Glomerular visceral epithelial cell (primary cell): ENCODE measurements at regions not wholly inside any gene's neighbourhood (a gene's known extent, or its start where the extent isn't known, plus 50 kb on each side); places are given as distances from the start of the nearest gene placed in this dataset.

Experiments used
- DNase-seq: peaks from one replicate; pipeline ENCODE4 v3.0.0-alpha.2; 2016; ENCODE audit errors: extremely low spot score

- DNase-seq: no peak
These were observed 157.6 kb upstream of the VASH1 start for GRCh38 chr14:76603713-76604112.

DNA sequence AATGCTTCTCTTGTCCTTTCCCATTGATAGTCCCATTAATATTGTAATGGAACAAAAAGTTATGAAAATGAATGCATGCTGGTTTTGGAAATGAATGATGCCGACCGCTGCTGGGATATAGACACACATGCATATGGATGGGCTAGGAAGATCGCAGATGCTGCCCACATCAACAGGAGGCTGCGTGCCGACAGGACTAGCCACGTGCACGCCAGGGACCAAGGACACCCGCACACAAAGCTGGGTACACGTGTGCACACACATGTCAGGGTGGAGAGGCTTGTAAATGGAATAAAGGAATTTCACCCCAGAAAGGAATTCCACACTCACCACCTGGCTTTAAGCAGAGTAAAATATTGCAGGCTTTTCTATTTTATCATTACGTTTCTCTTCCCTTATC lies 153.8 kb upstream of the VASH1 start:
- no peak for DNase-seq

DNA sequence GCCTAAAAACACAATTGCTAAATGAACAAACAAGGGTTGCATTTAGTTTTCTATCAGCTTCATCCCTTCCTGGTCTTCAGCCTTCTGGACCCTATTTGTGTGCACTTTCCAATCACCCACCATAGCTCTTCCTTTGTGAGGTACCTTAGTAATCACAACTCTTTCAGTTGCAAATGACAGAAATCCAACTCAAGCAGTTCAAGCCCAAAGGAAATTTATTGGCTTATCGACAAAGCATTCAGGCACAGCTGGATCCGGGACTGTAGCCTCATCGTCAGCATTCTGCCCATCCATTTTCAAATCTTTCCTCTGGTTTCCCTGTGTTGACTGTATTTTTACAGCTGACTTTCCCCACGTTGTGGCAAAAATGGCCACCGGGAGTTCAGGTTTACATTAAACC lies 148.6 kb upstream of the VASH1 start:
- no peak for DNase-seq

- no peak for DNase-seq
These were observed 147.7 kb upstream of the VASH1 start for GRCh38 chr14:76613616-76614015.

- no peak for DNase-seq
These were observed 145.9 kb upstream of the VASH1 start for GRCh38 chr14:76615331-76615730.

DNA sequence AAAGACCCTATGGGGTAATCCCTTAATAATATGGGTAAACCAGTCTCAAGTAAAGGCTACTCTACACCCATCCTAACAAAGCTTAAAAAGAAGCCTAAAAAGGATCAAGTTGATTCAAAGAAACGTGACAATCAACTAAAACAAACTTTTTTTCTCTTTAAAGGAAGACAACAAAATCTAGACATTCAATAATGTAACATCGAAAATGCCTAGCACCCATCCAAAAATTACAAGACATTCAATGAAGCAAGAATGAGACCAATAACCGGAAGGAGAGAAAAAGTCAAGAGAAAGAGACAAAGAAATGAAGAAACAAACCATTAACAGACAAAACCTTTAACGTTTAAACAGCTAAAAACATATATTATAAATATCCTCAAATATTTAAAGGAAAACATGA lies 143.8 kb upstream of the VASH1 start:
- no peak for DNase-seq

DNA sequence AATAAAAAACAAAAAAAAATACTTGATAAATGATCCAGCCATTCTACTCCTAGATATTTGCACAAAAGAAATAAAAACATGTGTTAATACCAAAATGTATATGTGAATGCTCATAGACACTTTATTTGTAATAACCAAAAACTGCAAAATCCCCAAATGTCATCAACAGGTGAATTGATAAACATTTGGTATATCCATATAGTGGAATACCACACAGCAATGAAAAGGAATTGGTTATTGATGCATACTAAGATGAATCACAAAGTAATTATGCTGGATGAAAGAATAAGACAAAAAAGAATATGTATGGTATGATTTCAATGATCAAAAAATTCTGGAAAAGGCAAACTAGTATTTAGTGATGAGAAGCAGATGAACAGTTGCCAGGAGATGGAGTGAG lies 124.7 kb upstream of the VASH1 start:
- DNase-seq: no peak

GRCh38 chr14:76638841-76639240 lies 122.4 kb upstream of the VASH1 start:
- DNase-seq: no peak

- DNase-seq: no peak
These were observed 121.5 kb upstream of the VASH1 start for GRCh38 chr14:76639606-76640229.

DNA sequence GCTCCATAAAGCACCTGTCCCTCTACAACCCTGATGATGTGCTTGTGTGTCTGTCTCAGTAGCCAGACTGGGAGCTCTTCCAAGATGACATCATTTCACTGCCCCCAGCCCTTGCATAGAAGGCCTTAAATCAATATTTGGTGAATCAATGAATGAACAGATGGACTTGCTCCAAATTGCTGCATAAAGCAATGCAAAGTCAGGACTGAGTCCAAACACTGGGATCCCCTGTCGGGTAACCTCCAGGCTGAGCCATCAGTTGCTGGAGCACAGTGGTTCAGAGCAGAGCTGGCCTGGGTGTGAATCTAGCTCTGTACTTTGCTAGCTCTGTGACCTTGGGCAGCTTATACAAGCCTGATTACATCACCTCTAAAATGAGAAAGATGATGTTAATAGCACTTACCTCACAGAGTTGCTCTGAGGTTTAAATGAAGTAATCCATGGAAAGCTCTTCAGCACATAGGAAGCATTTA lies 120.3 kb upstream of the VASH1 start:
- no peak for DNase-seq

- DNase-seq: no peak
These were observed 119.7 kb upstream of the VASH1 start for GRCh38 chr14:76641541-76641940.

DNA sequence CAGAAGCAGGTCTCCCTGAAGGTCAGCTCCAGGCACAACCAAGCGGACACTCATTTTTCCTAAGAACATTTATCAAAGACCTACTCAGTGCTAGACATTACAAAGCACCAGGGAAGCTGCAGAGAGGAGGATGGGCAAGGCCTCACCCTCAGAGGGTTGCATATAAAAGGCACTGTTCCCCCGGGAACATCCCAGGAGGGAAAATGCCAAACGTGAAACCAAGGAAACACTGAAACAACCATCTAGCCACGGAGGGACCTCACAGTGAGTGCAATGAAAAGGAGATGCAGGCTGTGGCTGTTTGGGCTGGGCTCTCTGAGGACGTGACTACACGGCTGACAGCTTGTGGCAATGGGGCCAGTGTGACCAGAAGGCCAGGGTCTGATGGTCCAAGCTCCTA lies 117.4 kb upstream of the VASH1 start:
- DNase-seq: no peak

DNA sequence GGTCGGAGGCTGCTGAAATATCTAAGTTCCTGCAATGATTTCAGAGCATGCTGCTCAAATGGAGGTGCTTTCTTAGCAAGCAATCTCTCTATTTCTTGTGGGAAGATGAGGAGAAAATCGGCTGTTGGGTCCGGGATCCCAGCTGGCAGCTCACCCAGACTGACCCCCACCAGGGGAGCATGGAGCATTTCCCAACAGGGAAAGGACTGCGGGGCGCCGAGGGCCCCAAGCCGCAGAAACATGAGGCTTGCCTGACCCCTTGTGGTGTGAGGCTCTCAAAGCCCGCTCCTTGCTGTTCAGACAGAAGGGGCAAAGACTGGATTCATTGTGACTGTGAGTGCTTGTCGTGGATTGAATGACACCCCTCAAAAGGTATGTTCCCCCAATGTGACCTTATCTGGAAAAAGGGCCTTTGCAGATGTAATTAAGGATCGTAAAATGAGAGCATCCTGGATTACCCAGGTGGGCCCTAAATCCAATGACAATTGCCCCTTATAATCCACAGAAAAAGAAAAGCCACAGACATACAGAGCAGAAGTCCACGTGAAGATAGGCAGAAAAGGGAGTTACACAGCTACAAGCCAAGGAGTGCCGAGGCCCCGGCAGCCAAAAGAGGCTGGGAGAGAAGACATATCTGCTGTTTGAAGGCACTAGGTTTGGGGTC lies 116.3 kb upstream of the VASH1 start:
- peak; percentile 11 for DNase-seq

GRCh38 chr14:76647697-76648298 lies 113.5 kb upstream of the VASH1 start:
- DNase-seq: peak; percentile 39

DNA sequence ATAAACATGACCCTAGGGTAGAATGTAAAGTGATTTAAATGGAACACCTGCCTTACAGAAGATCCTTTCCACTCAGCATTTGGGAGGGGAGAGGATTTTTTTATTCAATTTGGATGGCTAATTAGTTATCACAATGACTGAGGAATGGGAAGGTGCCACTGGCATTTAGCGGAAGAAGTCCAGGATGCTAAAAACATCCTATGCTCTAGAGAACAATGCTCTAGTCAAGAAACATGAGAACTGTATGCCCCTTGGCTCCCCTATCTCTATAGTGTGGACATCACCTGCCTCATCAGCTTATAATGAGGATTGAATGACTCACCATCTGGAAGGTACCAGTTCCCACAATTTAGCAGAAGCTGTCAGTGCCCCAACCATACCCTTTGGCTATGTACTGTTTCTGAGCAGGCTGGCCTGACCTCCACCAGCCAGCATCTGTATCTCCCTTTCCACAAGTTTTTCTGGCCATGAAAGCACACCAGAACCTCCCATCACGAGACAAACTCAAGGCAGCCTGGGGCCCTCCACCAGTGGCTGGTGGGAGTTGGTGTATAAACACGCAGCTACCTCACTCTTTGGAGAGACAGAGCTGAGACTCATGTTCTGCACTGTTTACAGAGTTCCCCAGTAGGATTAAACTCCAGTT lies 109.7 kb upstream of the VASH1 start:
- no peak for DNase-seq

DNA sequence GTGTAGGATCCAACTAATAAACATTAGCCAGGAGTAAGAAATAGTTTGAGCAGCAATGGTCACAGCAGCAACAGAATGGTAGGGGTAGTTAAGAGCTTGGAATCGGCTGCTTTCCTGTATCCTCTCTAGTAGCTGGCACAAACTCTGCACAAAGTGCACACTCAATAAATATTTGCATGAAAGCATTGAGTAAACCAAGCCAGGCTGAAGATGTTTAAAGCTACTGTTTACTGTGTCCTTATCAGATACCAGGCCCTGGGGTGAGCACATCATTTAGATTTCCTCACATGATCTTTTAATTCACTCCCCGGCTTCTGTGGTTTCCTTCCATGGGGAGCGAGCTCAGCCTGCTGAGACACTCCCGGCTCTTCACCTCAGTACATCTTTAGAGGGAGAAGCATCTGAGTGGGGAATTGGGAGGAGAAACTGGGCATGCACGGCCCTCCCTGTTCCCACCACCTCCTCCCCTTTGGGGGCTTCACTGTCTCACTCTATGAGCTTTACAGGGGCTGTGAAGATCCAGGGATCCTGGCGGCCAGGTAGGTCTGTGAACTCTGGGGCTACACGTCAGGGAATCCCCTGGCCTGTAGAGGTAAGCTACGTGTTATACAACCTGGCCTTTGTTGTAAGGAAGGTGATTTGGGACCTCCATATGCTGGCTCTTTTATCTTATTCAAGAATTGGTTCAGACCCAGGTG lies 107.2 kb upstream of the VASH1 start:
- no peak for DNase-seq

DNA sequence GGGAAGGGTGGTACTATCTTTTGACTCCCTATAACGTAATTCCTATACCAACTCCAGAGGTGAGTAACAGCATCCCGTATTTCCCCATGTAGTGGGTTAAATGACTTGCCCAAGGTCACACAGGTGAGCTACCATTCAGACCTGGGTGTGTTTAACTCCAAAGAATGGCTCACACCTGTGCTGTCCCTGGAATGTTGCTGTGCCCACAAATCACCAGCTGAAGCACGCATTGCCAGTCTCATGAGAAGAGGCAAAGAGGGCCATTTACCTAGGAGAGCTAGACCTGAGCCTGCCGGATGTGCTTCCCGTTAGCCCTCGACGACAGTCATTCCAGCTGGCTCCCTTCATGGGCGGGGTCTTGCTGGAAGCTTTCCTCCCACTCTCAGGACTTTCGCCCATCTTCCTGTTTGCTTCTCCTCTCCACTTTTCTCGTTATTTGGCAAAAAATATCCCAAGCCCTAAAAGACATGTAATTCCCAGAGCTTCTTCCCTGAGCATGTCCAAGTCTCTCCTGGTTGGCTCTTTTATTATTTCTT lies 106.6 kb upstream of the VASH1 start:
- no peak for DNase-seq

DNA sequence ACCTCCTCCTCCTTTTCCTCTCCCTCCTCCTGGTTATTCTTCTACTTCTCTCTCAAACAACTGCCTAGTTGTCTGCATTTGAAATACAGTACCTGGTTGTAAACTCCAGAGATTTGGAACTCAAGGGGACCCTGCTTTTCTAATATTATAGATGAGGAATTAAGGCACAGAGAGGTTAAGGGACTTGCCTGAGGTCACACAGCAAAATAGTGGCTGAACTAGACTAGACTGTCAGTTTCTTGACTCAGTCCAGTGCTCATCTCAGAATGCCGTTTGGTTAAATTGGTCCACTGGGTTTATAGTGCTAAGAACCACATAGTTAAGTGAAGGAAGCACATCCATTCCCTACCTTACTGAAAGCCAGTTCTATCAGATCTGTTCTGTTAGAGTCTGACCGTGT lies 105.9 kb upstream of the VASH1 start:
- no peak for DNase-seq

DNA sequence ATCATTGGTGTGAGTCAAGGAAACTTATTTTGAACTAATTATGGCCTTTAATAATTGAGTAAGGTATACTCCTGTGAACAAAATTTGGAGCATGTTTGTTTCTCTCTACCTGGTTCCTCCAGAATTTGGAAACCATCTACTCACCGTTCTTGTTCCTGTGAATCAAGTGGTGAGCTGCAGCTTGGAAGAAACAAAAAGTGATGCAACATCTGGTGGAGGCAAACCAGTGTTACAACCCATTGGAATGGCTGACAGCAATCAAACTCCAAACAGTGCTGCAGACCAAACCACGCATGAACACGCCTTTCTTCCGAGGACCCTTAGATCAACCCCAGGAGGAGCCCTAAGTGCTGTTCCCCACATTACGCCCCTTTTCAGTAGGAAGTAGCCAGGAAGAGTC lies 104.7 kb upstream of the VASH1 start:
- no peak for DNase-seq

- no peak for DNase-seq
These were observed 103.9 kb upstream of the VASH1 start for GRCh38 chr14:76657404-76657803.

- no peak for DNase-seq
These were observed 103.4 kb upstream of the VASH1 start for GRCh38 chr14:76657846-76658245.

DNA sequence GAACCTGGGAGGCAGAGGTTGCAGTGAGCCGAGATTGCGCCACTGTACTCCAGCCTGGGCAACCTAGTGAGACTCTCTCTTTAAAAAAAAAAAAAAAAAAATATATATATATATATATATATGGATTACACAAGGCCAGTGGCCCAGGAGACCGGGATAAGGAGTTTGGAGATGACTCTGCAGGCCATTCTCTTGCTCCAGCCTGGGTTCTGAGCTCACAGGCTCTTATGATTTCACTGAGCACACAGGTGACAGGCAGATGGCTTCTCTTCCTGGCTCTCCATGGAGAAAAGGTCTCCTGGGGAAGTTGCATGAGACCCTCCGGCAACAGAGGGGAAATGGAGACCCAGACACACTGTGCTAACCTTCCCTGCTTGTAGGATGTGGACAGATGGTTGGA lies 98.7 kb upstream of the VASH1 start:
- no peak for DNase-seq
